NT2/D1 (cell line): ENCODE measurements at regions not wholly inside any gene's neighbourhood (a gene's known extent, or its start where the extent isn't known, plus 50 kb on each side); places are given as distances from the start of the nearest gene placed in this dataset.

Experiments used
- SUZ12 ChIP-seq: IDR thresholded peaks from 2 replicates; pipeline ENCODE4 v1.6.1; 2011; ENCODE audit not compliant: insufficient read length, insufficient read depth; ENCODE audit errors: extremely low read depth
- YY1 ChIP-seq: IDR thresholded peaks from 2 replicates; pipeline ENCODE4 v1.6.1; 2011; ENCODE audit not compliant: insufficient read length, insufficient read depth

DNA sequence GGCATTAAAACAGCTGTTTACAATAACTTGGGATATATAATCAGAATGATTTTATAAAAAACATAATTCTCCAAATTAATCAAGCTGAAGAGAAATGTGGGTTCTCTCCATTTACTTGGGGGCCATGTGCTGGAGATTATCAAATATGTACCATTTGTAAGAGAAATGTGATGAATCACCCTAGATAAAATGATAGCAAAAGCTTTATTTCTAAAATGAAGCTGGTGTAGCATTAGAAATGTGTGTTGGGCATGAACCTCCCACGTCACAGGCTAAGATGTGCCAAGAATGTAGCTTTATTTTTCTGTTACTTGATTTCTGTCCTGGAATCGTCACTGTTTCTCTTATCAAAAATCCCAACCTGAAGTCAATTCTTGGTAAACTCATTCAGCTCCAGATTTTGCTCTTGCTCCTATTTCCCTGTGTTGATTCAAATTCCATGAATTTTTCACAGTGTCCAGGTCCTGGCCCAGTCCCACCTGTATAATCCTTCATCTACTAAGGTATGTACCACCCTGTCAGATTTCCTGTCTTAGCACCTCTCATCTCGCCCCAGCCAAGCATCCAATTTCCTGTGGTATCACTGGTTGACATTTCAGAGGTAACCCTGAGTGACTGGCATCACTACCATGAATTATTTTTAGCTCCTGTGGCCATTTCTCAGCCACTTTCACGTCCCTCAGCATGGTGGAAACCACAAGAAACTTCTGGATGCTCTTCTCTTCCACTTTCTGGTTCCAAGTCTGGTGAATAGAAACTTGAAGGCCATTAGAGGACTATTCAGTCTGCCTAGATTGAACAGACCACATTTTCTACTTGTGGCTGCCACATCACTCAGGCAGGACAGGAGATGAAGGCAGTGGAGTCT, 103.6 kb upstream of the FLRT2 start:
- TF ChIP-seq SUZ12 (no peak), YY1 (no peak)
